ENCODE measurements at regions not wholly inside any gene's neighbourhood (a gene's known extent, or its start where the extent isn't known, plus 50 kb on each side); places are given as distances from the start of the nearest gene placed in this dataset.

DNA sequence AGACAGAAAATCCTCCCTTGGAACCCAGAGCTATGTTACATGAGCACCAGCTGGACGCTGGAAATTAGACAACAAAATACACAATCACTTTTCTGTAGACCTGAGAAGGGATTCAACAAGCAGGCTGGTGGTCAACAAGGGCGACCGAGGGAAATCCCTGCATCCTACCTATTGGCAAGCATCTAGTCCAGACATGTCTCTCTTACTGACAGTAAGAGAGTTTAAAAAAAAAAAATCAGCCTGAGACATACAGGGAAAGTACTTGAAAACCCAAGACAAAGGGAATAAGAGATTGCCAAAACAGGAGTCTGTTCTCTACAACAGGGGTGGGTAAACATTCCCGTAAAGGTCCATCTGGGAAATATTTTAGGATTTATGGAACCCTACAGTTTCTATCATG, 108.0 kb downstream of the KDR start:
- no peak overlapping the region for H3K4me3 ChIP-seq (ENCODE audit: low read depth, low read length)
- TF ChIP-seq, protein P1, sequence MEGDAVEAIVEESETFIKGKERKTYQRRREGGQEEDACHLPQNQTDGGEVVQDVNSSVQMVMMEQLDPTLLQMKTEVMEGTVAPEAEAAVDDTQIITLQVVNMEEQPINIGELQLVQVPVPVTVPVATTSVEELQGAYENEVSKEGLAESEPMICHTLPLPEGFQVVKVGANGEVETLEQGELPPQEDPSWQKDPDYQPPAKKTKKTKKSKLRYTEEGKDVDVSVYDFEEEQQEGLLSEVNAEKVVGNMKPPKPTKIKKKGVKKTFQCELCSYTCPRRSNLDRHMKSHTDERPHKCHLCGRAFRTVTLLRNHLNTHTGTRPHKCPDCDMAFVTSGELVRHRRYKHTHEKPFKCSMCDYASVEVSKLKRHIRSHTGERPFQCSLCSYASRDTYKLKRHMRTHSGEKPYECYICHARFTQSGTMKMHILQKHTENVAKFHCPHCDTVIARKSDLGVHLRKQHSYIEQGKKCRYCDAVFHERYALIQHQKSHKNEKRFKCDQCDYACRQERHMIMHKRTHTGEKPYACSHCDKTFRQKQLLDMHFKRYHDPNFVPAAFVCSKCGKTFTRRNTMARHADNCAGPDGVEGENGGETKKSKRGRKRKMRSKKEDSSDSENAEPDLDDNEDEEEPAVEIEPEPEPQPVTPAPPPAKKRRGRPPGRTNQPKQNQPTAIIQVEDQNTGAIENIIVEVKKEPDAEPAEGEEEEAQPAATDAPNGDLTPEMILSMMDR (IDR thresholded peaks at IDR 0.05; ENCODE audit: low read depth, low read length), result no peak

- TF ChIP-seq, protein P1 (IDR thresholded peaks at IDR 0.05; ENCODE audit: low read depth, low read length), result no peak
- H3K4me3 ChIP-seq (ENCODE audit: low read depth, low read length), result no peak overlapping the region
Observed at GRCh38 chr4:55016131-55016530, 109.3 kb downstream of the KDR start.

DNA sequence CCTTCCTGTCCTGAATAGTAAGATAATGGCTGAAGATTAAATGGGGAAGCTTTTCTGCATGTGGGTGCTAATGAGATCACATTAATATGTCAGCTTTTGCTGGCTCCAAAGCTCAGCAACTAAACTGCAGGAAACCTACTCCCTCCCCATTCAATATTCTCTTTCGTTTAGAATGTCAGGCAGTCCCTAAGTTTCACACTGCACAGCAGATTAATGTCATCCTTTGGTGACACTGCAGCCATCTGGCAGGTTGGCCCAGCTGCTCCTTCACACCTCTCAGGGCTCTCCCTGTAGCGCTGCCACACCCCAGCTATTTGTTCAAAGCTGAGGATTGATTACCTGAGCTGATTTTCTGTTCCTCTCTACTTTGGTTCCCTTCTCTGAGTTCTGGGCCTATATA, 110.5 kb downstream of the KDR start:
- no peak overlapping the region for H3K4me3 ChIP-seq (ENCODE audit: low read depth, low read length)
- TF ChIP-seq, protein P1 (IDR thresholded peaks at IDR 0.05; ENCODE audit: low read depth, low read length), result no peak

DNA sequence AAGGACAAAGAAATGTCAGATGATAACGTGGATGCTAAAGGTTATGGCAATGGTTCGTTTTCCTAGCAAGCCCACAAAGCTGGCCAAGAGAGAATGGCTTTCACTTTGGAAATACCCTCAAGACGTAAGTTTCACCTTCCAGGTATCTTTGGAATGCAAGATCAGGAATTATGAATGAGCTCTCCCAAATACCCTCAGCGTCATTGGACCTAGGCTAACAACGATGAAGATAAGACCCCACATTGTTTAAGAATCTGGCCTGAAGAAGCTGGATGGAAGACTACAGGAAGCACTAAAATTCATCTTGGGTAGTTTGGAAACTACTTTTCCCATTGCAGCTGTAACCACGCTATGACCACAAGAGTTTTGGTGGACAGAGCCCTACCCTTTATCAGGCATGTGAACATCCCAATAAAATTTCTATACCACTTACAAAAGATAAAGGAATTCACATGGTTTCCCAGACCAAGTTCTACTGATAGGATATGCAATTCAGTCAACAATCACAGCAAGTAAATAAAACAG, 111.9 kb downstream of the KDR start:
- no peak overlapping the region for H3K4me3 ChIP-seq (ENCODE audit: low read depth, low read length)
- TF ChIP-seq, protein P1 (IDR thresholded peaks at IDR 0.05; ENCODE audit: low read depth, low read length), result no peak

- TF ChIP-seq, protein P1 (IDR thresholded peaks at IDR 0.05; ENCODE audit: low read depth, low read length), result no peak
- no peak overlapping the region for H3K4me3 ChIP-seq (ENCODE audit: low read depth, low read length)
Observed at GRCh38 chr4:55012363-55013230, 112.8 kb downstream of the KDR start.

DNA sequence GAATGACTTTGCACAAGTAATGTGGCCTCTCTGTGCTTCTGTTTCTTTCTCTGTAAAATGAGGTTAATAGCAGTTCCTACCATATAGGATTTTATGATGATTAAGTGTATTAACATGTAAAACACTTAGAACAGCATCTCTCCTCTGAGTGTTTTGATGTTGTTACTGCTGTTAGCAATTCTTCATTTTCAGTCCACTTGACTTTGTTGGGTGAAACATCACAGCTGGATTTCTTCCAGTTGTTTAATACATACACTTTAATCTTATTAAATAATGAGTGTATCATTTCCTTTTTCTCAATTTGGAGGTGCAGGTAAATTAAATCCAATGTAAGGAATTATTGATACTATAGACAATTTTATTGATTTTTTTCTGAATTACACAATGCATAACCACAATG, 113.6 kb downstream of the KDR start:
- TF ChIP-seq, protein P1 (IDR thresholded peaks at IDR 0.05; ENCODE audit: low read depth, low read length), result no peak
- no peak overlapping the region for H3K4me3 ChIP-seq (ENCODE audit: low read depth, low read length)

- TF ChIP-seq, protein P1 (IDR thresholded peaks at IDR 0.05; ENCODE audit: low read depth, low read length), result no peak
- no peak overlapping the region for H3K4me3 ChIP-seq (ENCODE audit: low read depth, low read length)
Observed at GRCh38 chr4:55010550-55010949, 114.8 kb downstream of the KDR start.
